Body of pancreas (tissue), 4 donors: ENCODE measurements at regions not wholly inside any gene's neighbourhood (a gene's known extent, or its start where the extent isn't known, plus 50 kb on each side); places are given as distances from the start of the nearest gene placed in this dataset.

ENCODE experiments used
- ATAC-seq: fragments of 150-250 bp; one replicate; pipeline ENCODE4 v1.9.1; 2016
- DNase-seq, 4 donors: peaks; one replicate each; pipeline ENCODE4 v3.0.0-alpha.2; 2019
- H3K27ac ChIP-seq, 4 donors: fragments of 200-600 bp; sonication (generic); 1 replicate in 3 of 4; 2 replicates in 1 of 4; pipeline versions ENCODE4 v1.5.1 to v1.6.1; 2016 to 2019; ENCODE audit warnings: mild to moderate bottlenecking in 1 of 4, mixed read lengths in 1 of 4, moderate library complexity in 1 of 4
- H3K27me3 ChIP-seq, 2 donors: fragments of 200-600 bp; sonication (generic); one replicate each; pipeline ENCODE4 v1.6.0; 2016; ENCODE audit warnings: mild to moderate bottlenecking in 1 of 2
- H3K36me3 ChIP-seq, 2 donors: fragments of 200-600 bp; sonication (generic); replicated peaks in 1 of 2; 2 replicates each; pipeline ENCODE4 v1.5.1; 2016; ENCODE audit warnings: low read depth in 2 of 2; ENCODE audit not compliant: insufficient read depth in 1 of 2
- H3K4me1 ChIP-seq: fragments of 200-600 bp; sonication (generic); one replicate; pipeline ENCODE4 v1.6.0; 2016
- H3K4me3 ChIP-seq, 2 donors: fragments of 200-600 bp; sonication (generic); 1 replicate in 1 of 2; 2 replicates in 1 of 2; pipeline ENCODE4 v1.5.1; 2016 to 2019
- H3K9me3 ChIP-seq, 3 donors: fragments of 200-600 bp; sonication (generic); 1 replicate in 2 of 3; 2 replicates in 1 of 3; pipeline ENCODE4 v1.5.1; 2016
- CTCF ChIP-seq, 7 experiments: fragments of 450-650 bp in 4 of 7; fragments of 200-600 bp in 3 of 7; sonication (generic) in 3 of 7; IDR thresholded peaks; one replicate each; pipeline ENCODE4 v1.5.1; 2016 to 2019; ENCODE audit warnings: antibody characterized with exemption in 7 of 7
- POLR2A ChIP-seq, 3 donors: fragments of 450-650 bp; IDR thresholded peaks; one replicate each; pipeline ENCODE4 v1.6.1; 2016; ENCODE audit warnings: antibody characterized with exemption in 3 of 3, mild to moderate bottlenecking in 2 of 3
- WGBS, 2 donors: methylation state at CpG; one replicate each; pipeline ENCODE4 v1.1.5; 2017; 5-methylcytosine and 5-hydroxymethylcytosine counted together
- intact Hi-C: fragments of 100-400 bp; cut with DNase I; formaldehyde crosslinking; loops from one replicate; pipeline ENCODE4 v1.15.1; 2023

- no peak for DNase-seq
- Histone ChIP-seq H3K4me1 (no peaks in the 10 kb centered on the region), H3K27ac (no peak overlapping the region), H3K36me3 (no peaks in the 10 kb centered on the region), H3K27me3 (no peaks in the 10 kb centered on the region), H3K4me3 (no peak overlapping the region), H3K9me3 (no peaks in the 10 kb centered on the region)
- no peak for ATAC-seq
- TF ChIP-seq CTCF (IDR thresholded peaks at IDR 0.05) (no peak), POLR2A (IDR thresholded peaks at IDR 0.05) (no peak)
- intact Hi-C loops: no loop called here
- 20 to 31% methylated on average over 3 of the region's 3 CpGs for WGBS, 2 donors
Measured at GRCh38 chr7:124413029-124413428, 352.6 kb downstream of the GPR37 start.

GRCh38 chr7:124412531-124412930 is 353.1 kb downstream of the GPR37 start:
- ATAC-seq (no peak), DNase-seq (no peak)
- Histone ChIP-seq H3K27me3 (no peaks in the 10 kb centered on the region), H3K27ac (no peak overlapping the region), H3K4me1 (no peaks in the 10 kb centered on the region), H3K36me3 (no peaks in the 10 kb centered on the region), H3K9me3 (no peaks in the 10 kb centered on the region), H3K4me3 (no peak overlapping the region)
- 52% methylated on average over 6 of the region's 6 CpGs for WGBS, 2 donors
- TF ChIP-seq POLR2A (IDR thresholded peaks at IDR 0.05) (no peak), CTCF (IDR thresholded peaks at IDR 0.05) (no peak)
- intact Hi-C loops: no loop called here

GRCh38 chr7:124411796-124412195 is 353.8 kb downstream of the GPR37 start:
- H3K9me3 ChIP-seq: no peaks in the 10 kb centered on the region
- intact Hi-C loops: no loop called here
- DNase-seq (no peak), ATAC-seq (no peak)
- TF ChIP-seq CTCF (IDR thresholded peaks at IDR 0.05) (no peak), POLR2A (IDR thresholded peaks at IDR 0.05) (no peak)
- H3K27ac ChIP-seq: no peak overlapping the region
- no peaks in the 10 kb centered on the region for H3K4me1 ChIP-seq
- no peak overlapping the region for H3K4me3 ChIP-seq
- H3K36me3 ChIP-seq: no peaks in the 10 kb centered on the region
- H3K27me3 ChIP-seq: no peaks in the 10 kb centered on the region
- 44 to 50% methylated on average over 7 of the region's 7 CpGs for WGBS, 2 donors

- H3K27ac ChIP-seq: no peak overlapping the region
- ATAC-seq (no peak), DNase-seq (no peak)
- H3K9me3 ChIP-seq: no peaks in the 10 kb centered on the region
- no peaks in the 10 kb centered on the region for H3K27me3 ChIP-seq
- no peaks in the 10 kb centered on the region for H3K4me1 ChIP-seq
- no peak overlapping the region for H3K4me3 ChIP-seq
- TF ChIP-seq POLR2A (IDR thresholded peaks at IDR 0.05) (no peak), CTCF (IDR thresholded peaks at IDR 0.05) (no peak)
- intact Hi-C loops: no loop called here
- H3K36me3 ChIP-seq: no peaks in the 10 kb centered on the region
- WGBS, 2 donors: 37 to 44% methylated on average over 1 of the region's 1 CpG
Measured at GRCh38 chr7:124403587-124403986, 362.0 kb downstream of the GPR37 start.

GRCh38 chr7:124403112-124403511 is 362.5 kb downstream of the GPR37 start:
- DNase-seq (no peak), ATAC-seq (no peak)
- no peaks in the 10 kb centered on the region for H3K9me3 ChIP-seq
- intact Hi-C loops: no loop called here
- no peak overlapping the region for H3K4me3 ChIP-seq
- no peak overlapping the region for H3K27ac ChIP-seq
- no peak for TF ChIP-seq POLR2A (IDR thresholded peaks at IDR 0.05)
- no peak for TF ChIP-seq CTCF (IDR thresholded peaks at IDR 0.05)
- H3K27me3 ChIP-seq: no peaks in the 10 kb centered on the region
- H3K4me1 ChIP-seq: no peaks in the 10 kb centered on the region
- H3K36me3 ChIP-seq: no peaks in the 10 kb centered on the region
- 50 to 53% methylated on average over 2 of the region's 2 CpGs for WGBS, 2 donors
